Loucy (cell line): ENCODE measurements at regions not wholly inside any gene's neighbourhood (a gene's known extent, or its start where the extent isn't known, plus 50 kb on each side); places are given as distances from the start of the nearest gene placed in this dataset.

ENCODE experiments used
- CTCF ChIP-seq: fragments of 200-600 bp; sonication (generic); conservative IDR thresholded peaks from 2 replicates; pipeline ENCODE4 v1.5.1; 2014; ENCODE audit warnings: mild to moderate bottlenecking, antibody characterized with exemption, low read length
- EZH2phosphoT487 ChIP-seq: fragments of 200-600 bp; IDR thresholded peaks from 2 replicates; pipeline ENCODE4 v1.6.1; 2018; ENCODE audit warnings: antibody characterized with exemption, mild to moderate bottlenecking, moderate library complexity, borderline replicate concordance

GRCh38 chr1:214123061-214123784 is 135.4 kb downstream of the PROX1 start:
- peak; percentile 66 for TF ChIP-seq CTCF
- TF ChIP-seq EZH2phosphoT487: no peak
